SW480 (cell line): ENCODE measurements at regions not wholly inside any gene's neighbourhood (a gene's known extent, or its start where the extent isn't known, plus 50 kb on each side); places are given as distances from the start of the nearest gene placed in this dataset.

Experiments
- DNase-seq: peaks from one replicate; pipeline ENCODE4 v3.0.0-alpha.2; 2016; ENCODE audit warnings: low spot score

GRCh38 chr11:70608568-70609470 is 210.5 kb downstream of the CTTN start:
- no peak for DNase-seq

- DNase-seq = no peak
These were observed 212.5 kb downstream of the CTTN start for GRCh38 chr11:70610566-70611565.

GRCh38 chr11:70611821-70612220 is 213.5 kb downstream of the CTTN start:
- DNase-seq = no peak

GRCh38 chr11:70612459-70613141 is 214.3 kb downstream of the CTTN start:
- DNase-seq = no peak

- DNase-seq = no peak
These were observed 215.8 kb downstream of the CTTN start for GRCh38 chr11:70614034-70614681.

GRCh38 chr11:70615036-70615875 is 216.9 kb downstream of the CTTN start:
- DNase-seq = no peak

GRCh38 chr11:70616317-70616716 is 218.0 kb downstream of the CTTN start:
- DNase-seq = no peak

GRCh38 chr11:70616938-70617654 is 218.8 kb downstream of the CTTN start:
- no peak for DNase-seq

GRCh38 chr11:70618431-70619101 is 220.2 kb downstream of the CTTN start:
- no peak for DNase-seq

- DNase-seq = no peak
These were observed 221.3 kb downstream of the CTTN start for GRCh38 chr11:70619591-70619990.

- no peak for DNase-seq
These were observed 222.3 kb downstream of the CTTN start for GRCh38 chr11:70620510-70621184.

GRCh38 chr11:70621241-70621640 is 222.9 kb downstream of the CTTN start:
- DNase-seq = no peak

- DNase-seq = no peak
These were observed 223.8 kb downstream of the CTTN start for GRCh38 chr11:70622091-70622490.

GRCh38 chr11:70623906-70624597 is 225.7 kb downstream of the CTTN start:
- no peak for DNase-seq

- DNase-seq = no peak
These were observed 226.3 kb downstream of the CTTN start for GRCh38 chr11:70624598-70624993.

- no peak for DNase-seq
These were observed 226.7 kb downstream of the CTTN start for GRCh38 chr11:70625051-70625450.

- no peak for DNase-seq
These were observed 227.5 kb downstream of the CTTN start for GRCh38 chr11:70625582-70626518.
